DMS 273 (cell line): ENCODE measurements at regions not wholly inside any gene's neighbourhood (a gene's known extent, or its start where the extent isn't known, plus 50 kb on each side); places are given as distances from the start of the nearest gene placed in this dataset.

Experiments used
- DNase-seq: peaks from one replicate; lab custom pipeline; 2025; ENCODE audit not compliant: unreplicated experiment; lab: John Stamatoyannopoulos, UW

GRCh38 chr6:40946738-40947301, 92.2 kb downstream of the UNC5CL start:
- DNase-seq: no peak

- peak; percentile 4 for DNase-seq
Measured at GRCh38 chr6:40937491-40937890, 101.5 kb downstream of the UNC5CL start.

GRCh38 chr6:40936818-40937251, 102.2 kb downstream of the UNC5CL start:
- no peak for DNase-seq

- no peak for DNase-seq
Measured at GRCh38 chr6:40933864-40934263, 105.2 kb downstream of the UNC5CL start.

- DNase-seq: no peak
Measured at GRCh38 chr6:40932953-40933352, 106.1 kb downstream of the UNC5CL start.

GRCh38 chr6:40932366-40932765, 106.7 kb downstream of the UNC5CL start:
- DNase-seq: no peak

GRCh38 chr6:40931931-40932330, 107.1 kb downstream of the UNC5CL start:
- DNase-seq: no peak

- DNase-seq: no peak
Measured at GRCh38 chr6:40930555-40930954, 108.5 kb downstream of the UNC5CL start.

GRCh38 chr6:40930045-40930444, 109.0 kb downstream of the UNC5CL start:
- no peak for DNase-seq

GRCh38 chr6:40929176-40929575, 109.8 kb downstream of the UNC5CL start:
- no peak for DNase-seq

GRCh38 chr6:40928763-40929162, 110.3 kb downstream of the UNC5CL start:
- no peak for DNase-seq

GRCh38 chr6:40928307-40928706, 110.7 kb downstream of the UNC5CL start:
- DNase-seq: no peak

- no peak for DNase-seq
Measured at GRCh38 chr6:40925341-40925740, 113.7 kb downstream of the UNC5CL start.

GRCh38 chr6:40924839-40925238, 114.2 kb downstream of the UNC5CL start:
- no peak for DNase-seq

GRCh38 chr6:40923880-40924279, 115.1 kb downstream of the UNC5CL start:
- no peak for DNase-seq

GRCh38 chr6:40923326-40923725, 115.7 kb downstream of the UNC5CL start:
- DNase-seq: no peak

GRCh38 chr6:40922281-40922680, 116.7 kb downstream of the UNC5CL start:
- DNase-seq: no peak

- DNase-seq: no peak
Measured at GRCh38 chr6:40918040-40918651, 120.9 kb downstream of the UNC5CL start.

- DNase-seq: no peak
Measured at GRCh38 chr6:40917603-40918002, 121.4 kb downstream of the UNC5CL start.

GRCh38 chr6:40916845-40917244, 122.2 kb downstream of the UNC5CL start:
- no peak for DNase-seq

- no peak for DNase-seq
Measured at GRCh38 chr6:40915165-40915564, 123.9 kb downstream of the UNC5CL start.

- DNase-seq: no peak
Measured at GRCh38 chr6:40914005-40914404, 125.0 kb downstream of the UNC5CL start.
